GM12892 (cell line): ENCODE measurements at regions not wholly inside any gene's neighbourhood (a gene's known extent, or its start where the extent isn't known, plus 50 kb on each side); places are given as distances from the start of the nearest gene placed in this dataset.

ENCODE experiments used
- POLR2A ChIP-seq: IDR thresholded peaks from 2 replicates; pipeline ENCODE4 v1.6.1; 2011; ENCODE audit warnings: low read depth, low read length, control low read depth
- POLR2AphosphoS5 ChIP-seq: IDR thresholded peaks from 2 replicates; pipeline ENCODE4 v1.6.1; 2011; ENCODE audit warnings: low read depth, low read length, control low read depth
- TAF1 ChIP-seq: IDR thresholded peaks from 2 replicates; pipeline ENCODE4 v1.6.1; 2011; ENCODE audit warnings: low read depth, mild to moderate bottlenecking, control low read depth, low read length, borderline replicate concordance

GRCh38 chr6:747028-747427, 54.1 kb upstream of the EXOC2 start:
- TF ChIP-seq POLR2A = no peak
- no peak for TF ChIP-seq POLR2AphosphoS5
- TF ChIP-seq TAF1 = no peak
